GM13977 (cell line): ENCODE measurements at regions not wholly inside any gene's neighbourhood (a gene's known extent, or its start where the extent isn't known, plus 50 kb on each side); places are given as distances from the start of the nearest gene placed in this dataset.

Source experiments
- DNase-seq: peaks from one replicate; pipeline ENCODE4 v3.0.0; 2012; ENCODE audit warnings: low spot score
- in situ Hi-C: fragments of 300-500 bp; cut with MboI; formaldehyde crosslinking; loops from one replicate; pipeline ENCODE4 v1.12.0; 2022; ENCODE audit warnings: low sequenced_read_pairs, low pct_unique_long_range_greater_than_20kb, mixed read lengths, inconsistent platforms; ENCODE audit not compliant: unreplicated experiment
- TF ChIP-seq, protein P1 (sequence below): IDR thresholded peaks from 2 replicates; pipeline ENCODE4 v1.5.1; 2012; ENCODE audit warnings: mild to moderate bottlenecking, control low read depth; ENCODE audit not compliant: insufficient read depth; ENCODE audit errors: extremely low read depth, missing control alignments

DNA sequence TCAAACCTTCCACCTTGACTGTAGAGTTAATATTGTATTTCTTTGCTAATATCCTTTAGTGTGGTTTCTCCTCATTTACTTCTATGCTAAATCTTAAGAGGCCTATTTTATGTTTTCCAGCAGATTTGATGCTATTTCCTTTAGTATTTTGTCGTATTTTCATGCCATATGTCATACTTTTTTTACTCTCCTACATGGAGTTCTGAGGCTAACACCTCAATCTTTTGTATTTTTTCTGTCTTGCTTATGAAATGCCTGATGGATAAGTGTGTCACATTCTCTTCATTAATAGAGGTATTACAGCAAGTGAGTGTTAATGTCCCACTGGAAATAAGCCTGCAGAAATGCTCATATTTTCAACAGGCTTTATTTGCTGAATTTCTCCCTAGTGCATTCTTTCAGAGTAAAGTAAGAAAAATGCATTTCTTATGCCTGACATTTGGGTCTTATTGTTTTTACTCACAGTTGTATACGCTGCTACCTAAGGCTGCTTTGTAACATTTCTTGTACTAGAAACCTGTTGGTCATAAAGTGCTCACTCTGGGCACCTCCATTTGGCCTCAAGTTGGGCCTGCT is 63.2 kb downstream of the DIPK2A start:
- in situ Hi-C loops, result no loop called here
- TF ChIP-seq, protein P1, sequence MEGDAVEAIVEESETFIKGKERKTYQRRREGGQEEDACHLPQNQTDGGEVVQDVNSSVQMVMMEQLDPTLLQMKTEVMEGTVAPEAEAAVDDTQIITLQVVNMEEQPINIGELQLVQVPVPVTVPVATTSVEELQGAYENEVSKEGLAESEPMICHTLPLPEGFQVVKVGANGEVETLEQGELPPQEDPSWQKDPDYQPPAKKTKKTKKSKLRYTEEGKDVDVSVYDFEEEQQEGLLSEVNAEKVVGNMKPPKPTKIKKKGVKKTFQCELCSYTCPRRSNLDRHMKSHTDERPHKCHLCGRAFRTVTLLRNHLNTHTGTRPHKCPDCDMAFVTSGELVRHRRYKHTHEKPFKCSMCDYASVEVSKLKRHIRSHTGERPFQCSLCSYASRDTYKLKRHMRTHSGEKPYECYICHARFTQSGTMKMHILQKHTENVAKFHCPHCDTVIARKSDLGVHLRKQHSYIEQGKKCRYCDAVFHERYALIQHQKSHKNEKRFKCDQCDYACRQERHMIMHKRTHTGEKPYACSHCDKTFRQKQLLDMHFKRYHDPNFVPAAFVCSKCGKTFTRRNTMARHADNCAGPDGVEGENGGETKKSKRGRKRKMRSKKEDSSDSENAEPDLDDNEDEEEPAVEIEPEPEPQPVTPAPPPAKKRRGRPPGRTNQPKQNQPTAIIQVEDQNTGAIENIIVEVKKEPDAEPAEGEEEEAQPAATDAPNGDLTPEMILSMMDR, result no peak
- DNase-seq, result no peak

DNA sequence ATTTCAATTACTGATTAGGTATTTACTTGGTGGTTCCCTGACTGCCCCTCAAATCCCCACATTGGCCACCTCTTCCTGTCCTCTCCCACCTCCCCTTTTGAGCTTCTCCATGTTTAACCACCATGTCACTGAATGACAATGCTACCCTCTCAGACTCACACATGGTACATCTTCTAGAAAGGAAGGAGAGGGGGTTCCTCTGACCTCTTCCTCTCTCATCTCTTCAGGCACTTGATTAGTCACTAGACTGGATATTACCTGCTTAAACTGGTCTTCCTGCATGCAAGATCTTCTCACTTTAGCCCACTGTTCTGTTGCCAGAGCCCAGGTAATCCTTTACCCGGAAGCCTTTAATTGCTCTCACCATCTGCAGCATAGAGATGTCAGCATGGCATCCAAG is 64.9 kb downstream of the DIPK2A start:
- no peak for DNase-seq
- TF ChIP-seq, protein P1, result no peak

GRCh38 chr3:144039661-144040060 is 68.0 kb downstream of the DIPK2A start:
- in situ Hi-C loops, result no loop called here
- DNase-seq, result no peak

More for the DNA sequence above, 64.9 kb downstream of the DIPK2A start:
- in situ Hi-C loops, result no loop called here

DNA sequence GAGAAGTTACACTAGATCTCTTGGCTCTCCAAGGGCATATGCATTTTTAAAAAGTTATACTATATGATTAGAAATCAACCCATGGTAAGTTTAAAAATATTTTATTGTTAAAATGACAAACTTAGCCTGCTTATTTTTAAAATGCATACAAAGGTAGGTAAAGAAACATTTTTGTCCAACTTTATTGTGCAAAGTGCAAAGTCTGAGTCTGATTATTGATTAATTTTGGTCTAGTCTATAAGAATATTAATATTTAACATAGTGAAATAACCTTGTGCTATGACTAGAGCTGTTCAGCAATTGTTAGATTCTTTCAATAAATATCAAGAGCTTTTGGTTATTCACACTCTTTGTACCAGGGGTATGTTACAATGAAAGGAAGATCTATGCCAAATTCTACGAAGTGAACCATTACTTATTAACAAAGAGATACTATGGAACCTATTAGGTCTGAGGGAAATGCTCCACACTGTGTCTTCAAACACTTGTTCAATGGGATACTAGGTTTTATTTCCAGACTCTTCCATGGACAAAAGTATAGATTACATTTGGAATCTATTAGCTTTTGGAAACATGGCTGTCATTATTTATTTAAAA is 70.4 kb downstream of the DIPK2A start:
- TF ChIP-seq, protein P1, result no peak
- DNase-seq, result no peak
- in situ Hi-C loops, result no loop called here

More at GRCh38 chr3:144039661-144040060, 68.0 kb downstream of the DIPK2A start:
- TF ChIP-seq, protein P1, result no peak

DNA sequence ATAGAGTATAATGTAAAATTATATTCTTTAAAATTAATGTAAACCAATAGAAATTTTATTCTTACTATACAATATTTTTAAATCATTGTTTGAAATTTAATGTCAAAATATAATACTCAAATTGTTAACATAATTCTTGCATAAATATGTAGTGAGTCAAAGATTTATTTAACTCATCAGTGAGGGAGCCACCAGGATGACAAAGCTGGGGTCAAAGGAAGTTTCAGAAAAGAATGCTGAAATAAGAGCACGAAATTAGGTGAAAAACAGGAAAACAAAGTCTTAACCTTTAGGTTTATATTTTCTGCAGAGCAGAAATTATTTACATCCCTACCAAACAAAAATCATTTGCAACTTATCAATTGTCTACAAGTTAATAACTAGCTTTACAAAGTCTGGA is 74.1 kb downstream of the DIPK2A start:
- in situ Hi-C loops, result no loop called here
- no peak for DNase-seq
- TF ChIP-seq, protein P1, result no peak

GRCh38 chr3:144049374-144049773 is 77.8 kb downstream of the DIPK2A start:
- DNase-seq, result no peak
- in situ Hi-C loops, result no loop called here

More at GRCh38 chr3:144049374-144049773, 77.8 kb downstream of the DIPK2A start:
- TF ChIP-seq, protein P1, result no peak
